GM12891 (cell line): ENCODE measurements at regions not wholly inside any gene's neighbourhood (a gene's known extent, or its start where the extent isn't known, plus 50 kb on each side); places are given as distances from the start of the nearest gene placed in this dataset.

Experiments
- PAX5 ChIP-seq: IDR thresholded peaks from 2 replicates; pipeline ENCODE4 v1.6.1; 2011; ENCODE audit warnings: low read length, moderate library complexity, mild to moderate bottlenecking; ENCODE audit not compliant: insufficient read depth, severe bottlenecking
- POLR2A ChIP-seq: IDR thresholded peaks from 2 replicates; pipeline ENCODE4 v1.6.1; 2011; ENCODE audit warnings: low read depth, low read length, control low read depth
- POLR2AphosphoS5 ChIP-seq: IDR thresholded peaks from 2 replicates; pipeline ENCODE4 v1.6.1; 2011; ENCODE audit warnings: low read depth, low read length, control low read depth
- SPI1 ChIP-seq: IDR thresholded peaks from 2 replicates; pipeline ENCODE4 v1.6.1; 2011; ENCODE audit warnings: low read depth, low read length, control low read depth
- TAF1 ChIP-seq: IDR thresholded peaks from 2 replicates; pipeline ENCODE4 v1.6.1; 2011; ENCODE audit warnings: low read depth, low read length, control low read depth

GRCh38 chr10:3445648-3446047, 273.1 kb upstream of the PITRM1 start:
- TF ChIP-seq POLR2A = no peak
- no peak for TF ChIP-seq POLR2AphosphoS5
- TF ChIP-seq TAF1 = no peak
- no peak for TF ChIP-seq PAX5
- no peak for TF ChIP-seq SPI1
